H1 (cell line): ENCODE measurements at regions not wholly inside any gene's neighbourhood (a gene's known extent, or its start where the extent isn't known, plus 50 kb on each side); places are given as distances from the start of the nearest gene placed in this dataset.

Source experiments
- HDAC2 ChIP-seq, 2 experiments: fragments of 300-600 bp in 1 of 2; sonication (generic) in 1 of 2; IDR thresholded peaks; 2 replicates each; pipeline ENCODE4 v1.6.1; 2011 to 2012; ENCODE audit warnings: low read depth in 2 of 2, low read length in 2 of 2, mild to moderate bottlenecking in 2 of 2, moderate library complexity in 2 of 2, borderline replicate concordance in 1 of 2, inconsistent platforms in 1 of 2
- RFX5 ChIP-seq: IDR thresholded peaks from 2 replicates; pipeline ENCODE4 v1.6.1; 2011; ENCODE audit warnings: low read depth, low read length, improper control_type of control experiment, borderline replicate concordance
- SIRT6 ChIP-seq: IDR thresholded peaks from one replicate; pipeline ENCODE4 v1.7.1; 2012; ENCODE audit warnings: low read length, inconsistent platforms
- SUZ12 ChIP-seq: fragments of 200-600 bp; sonication (generic); IDR thresholded peaks from 2 replicates; pipeline ENCODE4 v1.6.1; 2012; ENCODE audit warnings: mild to moderate bottlenecking, inconsistent platforms, low read length, moderate library complexity, mixed read lengths

- TF ChIP-seq HDAC2 (IDR thresholded peaks at IDR 0.05; ENCODE audit: borderline replicate concordance in 1 of 2, low read depth in 2 of 2, low read length in 2 of 2) (no peak), SUZ12 (no peak), RFX5 (no peak), SIRT6 (no peak)
These were observed 87.2 kb downstream of the MICALL2 start (continued) for GRCh38 chr7:1372063-1372462.
